ENCODE measurements at regions not wholly inside any gene's neighbourhood (a gene's known extent, or its start where the extent isn't known, plus 50 kb on each side); places are given as distances from the start of the nearest gene placed in this dataset.
"Not testable (repeated sequence)": the region's sequence is repeated elsewhere in the genome, so short reads cannot be mapped to it uniquely, and the experiment has no call there.

DNA sequence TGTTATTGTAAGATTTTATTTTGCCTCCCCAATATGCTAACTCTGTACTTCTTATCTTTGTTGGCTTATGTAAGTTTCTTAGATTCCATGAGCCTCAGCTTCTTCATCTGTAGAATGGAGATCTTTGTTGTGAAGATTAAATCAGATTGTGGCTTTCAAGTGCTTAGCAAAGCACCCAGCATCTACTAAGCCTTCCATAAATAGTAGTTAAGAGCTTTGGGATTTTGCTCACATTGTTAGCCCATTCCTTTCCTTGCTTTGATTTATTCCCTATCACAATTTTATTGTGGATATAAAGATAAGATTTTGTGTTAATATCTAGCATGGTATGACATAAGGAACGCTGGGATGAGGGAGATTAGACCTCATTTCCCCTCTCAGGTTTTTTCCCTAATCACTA is 501.4 kb downstream of the PYDC2 start:
- H3K36me3 Mint-ChIP-seq, result no peaks in the 10 kb centered on the region
- H3K27ac Mint-ChIP-seq, result no peak overlapping the region
- H3K4me3 Mint-ChIP-seq, result no peak overlapping the region
- H3K27me3 Mint-ChIP-seq, result no peaks in the 10 kb centered on the region
- H3K4me1 Mint-ChIP-seq, result no peaks in the 10 kb centered on the region
- CTCF ChIA-PET, result no interaction called here
- H3K9me3 Mint-ChIP-seq, result peaks cover 2% of the 10 kb centered on the region
- DNase-seq, result no peak

- Mint-ChIP-seq H3K4me3 (no peak overlapping the region), H3K27me3 (no peaks in the 10 kb centered on the region), H3K9me3 (peaks cover 2% of the 10 kb centered on the region), H3K36me3 (no peaks in the 10 kb centered on the region), H3K4me1 (no peaks in the 10 kb centered on the region), H3K27ac (no peak overlapping the region)
- no peak for DNase-seq
- CTCF ChIA-PET, result no interaction called here
Measured at GRCh38 chr3:191963182-191963581, 502.2 kb downstream of the PYDC2 start.

DNA sequence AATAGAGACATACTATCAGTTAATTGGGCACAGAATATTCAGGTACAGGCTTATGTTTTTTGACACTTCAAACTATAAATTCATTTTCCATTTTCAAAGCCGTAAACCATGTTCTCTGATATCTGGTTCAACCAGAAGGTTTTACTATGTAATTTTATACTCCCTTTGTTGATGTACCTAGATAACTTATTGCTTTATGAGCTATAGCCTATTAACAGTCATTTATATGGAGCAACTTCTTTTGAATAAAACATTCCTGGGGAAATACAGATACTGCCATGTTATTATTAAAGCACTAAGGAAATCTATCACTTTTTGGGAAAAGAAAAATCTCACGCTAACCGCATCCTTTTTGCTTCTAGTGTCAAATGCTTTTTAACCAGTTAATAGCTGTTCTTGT is 505.6 kb downstream of the PYDC2 start:
- no peak for DNase-seq
- Mint-ChIP-seq H3K36me3 (no peaks in the 10 kb centered on the region), H3K27ac (no peak overlapping the region), H3K4me1 (no peaks in the 10 kb centered on the region), H3K27me3 (no peaks in the 10 kb centered on the region), H3K9me3 (no peaks in the 10 kb centered on the region), H3K4me3 (no peak overlapping the region)
- CTCF ChIA-PET, result no interaction called here

DNA sequence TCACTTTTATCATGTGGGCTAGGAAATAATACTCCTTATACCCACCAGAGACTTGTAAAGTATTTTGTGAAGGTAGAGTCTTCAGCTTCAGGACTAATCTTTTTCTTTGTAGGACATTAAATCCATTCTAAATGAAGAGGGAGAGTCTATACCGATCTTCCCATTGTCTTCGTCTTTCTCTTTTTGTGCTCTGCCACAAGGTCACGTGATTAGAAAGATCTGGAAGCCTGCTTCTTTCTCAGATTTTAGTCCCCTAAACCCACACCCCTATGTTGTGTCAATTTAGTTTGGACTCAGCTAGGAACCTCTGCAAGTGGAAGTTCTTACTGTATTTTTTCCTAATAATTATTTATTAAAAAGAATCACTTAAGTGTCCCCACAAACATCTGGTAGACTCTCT is 507.3 kb downstream of the PYDC2 start:
- no peaks in the 10 kb centered on the region for H3K4me1 Mint-ChIP-seq
- no peak overlapping the region for H3K4me3 Mint-ChIP-seq
- no peak overlapping the region for H3K27ac Mint-ChIP-seq
- H3K27me3 Mint-ChIP-seq, result no peaks in the 10 kb centered on the region
- CTCF ChIA-PET, result interaction anchor here (0.6 kb wide), 1 partner anchor 10 kb away, joined by 3 read pairs; no protein-coding TSS in a partner anchor
- H3K36me3 Mint-ChIP-seq, result no peaks in the 10 kb centered on the region
- DNase-seq, result no peak
- no peaks in the 10 kb centered on the region for H3K9me3 Mint-ChIP-seq

DNA sequence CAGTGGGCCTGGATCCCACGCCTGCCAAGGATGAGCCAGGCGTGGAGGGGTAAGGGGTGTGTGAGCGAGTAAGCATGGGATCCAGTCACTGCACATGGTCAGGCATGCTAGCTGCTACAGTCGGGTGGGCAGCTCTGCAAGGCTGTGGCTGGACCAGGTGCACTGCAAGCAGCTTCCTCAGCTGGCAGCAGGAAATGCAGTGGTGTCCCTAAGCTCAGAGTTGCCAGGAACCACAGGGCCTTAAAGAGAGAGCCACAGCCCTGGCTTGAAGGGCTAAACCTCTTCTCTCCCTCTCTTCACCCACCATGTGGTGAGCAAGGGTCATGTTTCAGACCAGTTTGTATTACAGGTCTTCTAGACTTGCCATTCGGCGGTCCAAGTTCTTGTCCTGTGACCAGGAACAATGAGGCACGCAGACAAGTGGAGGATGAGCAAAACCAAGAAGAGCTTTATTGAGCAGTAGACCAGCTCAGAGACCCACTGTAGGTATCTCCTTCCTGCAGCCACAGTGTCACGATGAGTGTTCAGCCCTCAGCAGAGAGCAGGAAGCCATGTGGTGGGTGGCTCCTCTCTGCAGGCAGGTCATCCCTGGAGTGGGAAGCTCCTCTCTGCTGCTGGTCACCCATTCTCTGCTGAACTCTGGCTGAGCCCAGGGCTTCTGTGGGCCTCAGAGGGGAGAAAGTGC is 511.9 kb downstream of the PYDC2 start:
- Mint-ChIP-seq H3K4me1 (no peaks in the 10 kb centered on the region), H3K27ac (no peak overlapping the region), H3K27me3 (no peaks in the 10 kb centered on the region), H3K9me3 (peaks cover 3% of the 10 kb centered on the region), H3K4me3 (no peak overlapping the region), H3K36me3 (no peaks in the 10 kb centered on the region)
- DNase-seq, result no peak
- CTCF ChIA-PET, result no interaction called here

GRCh38 chr3:191973820-191974219 is 512.9 kb downstream of the PYDC2 start:
- no peaks in the 10 kb centered on the region for H3K4me1 Mint-ChIP-seq
- no peak for DNase-seq
- no peak overlapping the region for H3K4me3 Mint-ChIP-seq
- no peak overlapping the region for H3K27ac Mint-ChIP-seq
- no peaks in the 10 kb centered on the region for H3K36me3 Mint-ChIP-seq
- peaks cover 7% of the 10 kb centered on the region for H3K9me3 Mint-ChIP-seq
- CTCF ChIA-PET, result no interaction called here
- H3K27me3 Mint-ChIP-seq, result no peaks in the 10 kb centered on the region

DNA sequence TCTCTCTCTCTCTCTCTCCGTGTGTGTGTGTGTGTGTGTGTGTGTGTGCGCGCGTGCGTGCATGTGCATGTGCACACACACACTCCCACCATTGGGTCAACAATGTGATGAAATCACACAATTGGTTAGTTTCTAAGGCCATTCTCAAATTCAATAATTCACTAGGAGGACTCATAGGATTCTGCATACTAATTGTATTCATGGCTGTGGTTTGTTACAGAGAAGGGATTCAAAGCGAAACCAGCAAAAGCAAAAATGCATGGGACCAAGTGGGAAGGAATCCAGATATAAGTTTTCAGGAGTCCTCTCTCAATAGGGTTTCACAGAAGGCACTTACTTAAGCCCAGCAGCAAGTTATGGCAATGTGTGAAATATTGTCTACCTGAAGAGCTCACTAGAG is 515.0 kb downstream of the PYDC2 start:
- no peak overlapping the region for H3K4me3 Mint-ChIP-seq
- H3K36me3 Mint-ChIP-seq, result no peaks in the 10 kb centered on the region
- DNase-seq, result no peak
- H3K27ac Mint-ChIP-seq, result no peak overlapping the region
- H3K27me3 Mint-ChIP-seq, result no peaks in the 10 kb centered on the region
- peaks cover 11% of the 10 kb centered on the region for H3K9me3 Mint-ChIP-seq
- H3K4me1 Mint-ChIP-seq, result no peaks in the 10 kb centered on the region
- CTCF ChIA-PET, result no interaction called here

DNA sequence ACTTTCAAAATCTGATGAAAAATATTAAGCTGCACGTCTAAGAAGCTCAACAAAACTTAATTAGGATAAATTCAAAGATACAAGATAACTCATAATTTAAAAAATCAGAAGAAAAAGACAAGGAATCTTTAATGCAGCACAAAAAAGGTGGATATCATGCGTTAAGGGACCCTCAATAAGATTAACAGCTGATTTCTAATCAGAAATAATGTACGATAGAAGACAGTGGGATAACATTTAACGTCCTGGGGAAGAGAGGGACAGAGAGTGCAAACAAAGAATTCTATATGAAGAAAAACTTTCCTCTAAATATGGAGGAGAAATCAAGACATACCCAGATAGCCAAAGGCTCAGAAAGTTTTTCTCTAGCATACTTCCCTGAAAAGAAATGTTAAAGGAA is 519.5 kb downstream of the PYDC2 start:
- DNase-seq, result no peak
- H3K36me3 Mint-ChIP-seq, result no peaks in the 10 kb centered on the region
- no peak overlapping the region for H3K27ac Mint-ChIP-seq
- CTCF ChIA-PET, result no interaction called here
- no peak overlapping the region for H3K4me3 Mint-ChIP-seq
- H3K27me3 Mint-ChIP-seq, result no peaks in the 10 kb centered on the region
- H3K9me3 Mint-ChIP-seq, result peaks cover 11% of the 10 kb centered on the region
- H3K4me1 Mint-ChIP-seq, result no peaks in the 10 kb centered on the region

- no peaks in the 10 kb centered on the region for H3K4me1 Mint-ChIP-seq
- H3K36me3 Mint-ChIP-seq, result no peaks in the 10 kb centered on the region
- CTCF ChIA-PET, result no interaction called here
- peaks cover 10% of the 10 kb centered on the region for H3K9me3 Mint-ChIP-seq
- no peak overlapping the region for H3K4me3 Mint-ChIP-seq
- no peaks in the 10 kb centered on the region for H3K27me3 Mint-ChIP-seq
- DNase-seq, result no peak
- H3K27ac Mint-ChIP-seq, result no peak overlapping the region
Measured at GRCh38 chr3:191982481-191982880, 521.5 kb downstream of the PYDC2 start.

DNA sequence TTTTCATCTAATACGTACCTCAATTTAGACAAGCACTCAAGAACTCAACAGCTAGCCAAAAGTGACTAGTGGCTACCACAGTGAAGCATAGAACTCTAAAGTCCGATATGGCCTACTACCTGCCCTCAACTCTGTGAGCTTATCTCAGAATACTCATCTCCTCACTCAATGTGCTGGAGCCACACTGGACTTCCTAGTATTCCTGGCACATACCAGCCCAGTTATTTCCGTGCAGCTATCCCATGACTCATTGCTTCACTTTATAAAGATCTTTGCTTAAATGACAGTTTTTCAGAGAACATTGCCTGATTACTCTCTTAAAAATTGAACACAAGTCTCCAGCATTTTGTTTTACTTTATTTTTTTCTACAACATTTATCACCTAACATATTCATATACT is 524.7 kb downstream of the PYDC2 start:
- no peak overlapping the region for H3K4me3 Mint-ChIP-seq
- no peak for DNase-seq
- CTCF ChIA-PET, result no interaction called here
- H3K27me3 Mint-ChIP-seq, result no peaks in the 10 kb centered on the region
- no peaks in the 10 kb centered on the region for H3K36me3 Mint-ChIP-seq
- no peak overlapping the region for H3K27ac Mint-ChIP-seq
- peaks cover 2% of the 10 kb centered on the region for H3K9me3 Mint-ChIP-seq
- no peaks in the 10 kb centered on the region for H3K4me1 Mint-ChIP-seq

- no peaks in the 10 kb centered on the region for H3K4me1 Mint-ChIP-seq
- no peaks in the 10 kb centered on the region for H3K27me3 Mint-ChIP-seq
- H3K27ac Mint-ChIP-seq, result no peak overlapping the region
- CTCF ChIA-PET, result no interaction called here
- DNase-seq, result no peak
- H3K36me3 Mint-ChIP-seq, result no peaks in the 10 kb centered on the region
- H3K4me3 Mint-ChIP-seq, result no peak overlapping the region
- peaks cover 13% of the 10 kb centered on the region for H3K9me3 Mint-ChIP-seq
Measured at GRCh38 chr3:191987831-191988350, 526.9 kb downstream of the PYDC2 start.

GRCh38 chr3:191993952-191994351 is 533.0 kb downstream of the PYDC2 start:
- H3K27ac Mint-ChIP-seq, H3K27me3 Mint-ChIP-seq, H3K36me3 Mint-ChIP-seq, DNase-seq, H3K4me3 Mint-ChIP-seq, H3K4me1 Mint-ChIP-seq, CTCF ChIA-PET: not testable (repeated sequence)
- peaks cover 38% of the 10 kb centered on the region for H3K9me3 Mint-ChIP-seq

- H3K4me1 Mint-ChIP-seq, result no peaks in the 10 kb centered on the region
- DNase-seq, result no peak
- H3K9me3 Mint-ChIP-seq, result peaks cover 31% of the 10 kb centered on the region
- no peak overlapping the region for H3K4me3 Mint-ChIP-seq
- no peaks in the 10 kb centered on the region for H3K27me3 Mint-ChIP-seq
- CTCF ChIA-PET, result no interaction called here
- no peak overlapping the region for H3K27ac Mint-ChIP-seq
- no peaks in the 10 kb centered on the region for H3K36me3 Mint-ChIP-seq
Measured at GRCh38 chr3:191997093-191997492, 536.1 kb downstream of the PYDC2 start.

DNA sequence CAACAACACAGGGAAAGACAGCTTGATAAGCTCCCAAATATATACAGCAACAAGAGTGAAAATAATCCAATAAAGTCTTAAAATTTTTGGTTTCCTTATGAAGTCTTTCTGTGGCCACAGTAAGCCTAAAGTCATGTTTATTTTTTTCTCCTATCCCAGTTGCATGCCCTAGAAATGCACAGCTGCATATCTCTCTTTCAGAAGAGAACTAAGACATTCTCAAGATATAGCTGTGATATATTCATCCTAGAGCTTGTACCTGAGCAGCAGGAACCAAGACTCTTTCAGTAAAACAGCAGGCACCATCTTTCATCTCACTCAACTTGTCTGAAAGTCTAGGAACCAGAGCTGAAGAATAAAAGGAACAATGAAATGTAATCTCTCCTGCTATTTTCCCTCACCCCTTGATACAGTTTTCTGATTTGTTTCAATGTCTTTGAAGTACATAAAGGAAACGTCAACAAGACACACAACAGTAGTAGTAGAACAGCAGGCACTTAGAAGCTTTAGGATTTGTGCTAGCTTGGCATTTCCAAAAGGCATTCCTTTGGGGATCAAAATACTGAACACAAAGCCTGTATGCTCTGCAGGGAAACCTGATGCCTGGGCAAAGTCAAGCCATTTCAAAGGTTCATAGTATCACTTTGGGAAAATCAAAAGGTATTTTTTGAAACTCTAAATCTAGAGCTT is 536.8 kb downstream of the PYDC2 start:
- Mint-ChIP-seq H3K27me3 (no peaks in the 10 kb centered on the region), H3K9me3 (peaks cover 25% of the 10 kb centered on the region), H3K4me3 (no peak overlapping the region), H3K27ac (no peak overlapping the region), H3K4me1 (no peaks in the 10 kb centered on the region), H3K36me3 (no peaks in the 10 kb centered on the region)
- CTCF ChIA-PET, result no interaction called here
- DNase-seq, result no peak

- Mint-ChIP-seq H3K36me3 (no peaks in the 10 kb centered on the region), H3K4me1 (no peaks in the 10 kb centered on the region), H3K27ac (no peak overlapping the region), H3K27me3 (no peaks in the 10 kb centered on the region), H3K9me3 (peaks cover 9% of the 10 kb centered on the region), H3K4me3 (no peak overlapping the region)
- DNase-seq, result no peak
- CTCF ChIA-PET, result interaction anchor here (0.6 kb wide), 1 partner anchor 1122 kb away, joined by 3 read pairs; no protein-coding TSS in a partner anchor
Measured at GRCh38 chr3:192001218-192001617, 540.3 kb downstream of the PYDC2 start.

All from activated naive CD4-positive, alpha-beta T cell treated with anti-CD3 and anti-CD28 coated beads, Interleukin-2, amount 10 ng/mL, durations not matched to agents 7 days and 5 days (primary cell).